ENCODE measurements at regions not wholly inside any gene's neighbourhood (a gene's known extent, or its start where the extent isn't known, plus 50 kb on each side); places are given as distances from the start of the nearest gene placed in this dataset.

DNA sequence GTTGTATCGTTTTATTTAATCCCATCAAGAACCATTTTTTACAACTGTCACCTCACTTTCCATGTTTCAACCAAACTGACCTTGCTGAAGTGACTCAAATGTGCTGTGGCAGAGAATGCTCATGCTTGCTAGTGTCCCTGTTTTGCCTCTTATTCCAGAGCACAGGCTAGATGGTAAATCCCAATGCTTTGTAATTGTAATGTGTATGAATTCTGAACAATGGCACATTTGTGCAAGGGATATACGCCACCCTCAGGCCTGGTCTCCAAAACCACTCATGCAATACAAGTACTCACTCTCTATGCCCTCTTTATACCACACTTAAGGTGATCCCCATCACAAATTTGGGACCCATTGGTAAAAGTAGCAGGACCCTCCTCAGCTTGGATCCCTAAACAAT, 313.6 kb downstream of the HHIPL2 start:
- TF ChIP-seq FOXM1 (IDR thresholded peaks at IDR 0.05; ENCODE audit: borderline replicate concordance) (no peak), TARDBP (IDR thresholded peaks at IDR 0.05) (no peak), ZNF384 (IDR thresholded peaks at IDR 0.05) (no peak)
